Effector memory CD4-positive, alpha-beta T cell (primary cell): ENCODE measurements at regions not wholly inside any gene's neighbourhood (a gene's known extent, or its start where the extent isn't known, plus 50 kb on each side); places are given as distances from the start of the nearest gene placed in this dataset.
"Not testable (repeated sequence)": the region's sequence is repeated elsewhere in the genome, so short reads cannot be mapped to it uniquely, and the experiment has no call there.

Experiments
- DNase-seq, 3 donors: peaks; one replicate each; pipeline ENCODE4 v3.0.0-alpha.2; 2020
- H3K27ac ChIP-seq: 2 replicates; pipeline ENCODE4 v1.7.0; 2013; ENCODE audit warnings: mild to moderate bottlenecking, low read length, moderate library complexity; ENCODE audit not compliant: insufficient read depth, poor library complexity, severe bottlenecking
- H3K27me3 ChIP-seq: replicated peaks from 2 replicates; pipeline ENCODE4 v1.7.0; 2013; ENCODE audit warnings: mild to moderate bottlenecking, low read length; ENCODE audit not compliant: insufficient read depth, control insufficient read depth, poor library complexity, severe bottlenecking
- H3K36me3 ChIP-seq: 2 replicates; pipeline ENCODE4 v1.7.0; 2013; ENCODE audit warnings: mild to moderate bottlenecking, low read length, moderate library complexity; ENCODE audit not compliant: control insufficient read depth, insufficient read depth
- H3K4me1 ChIP-seq: 2 replicates; pipeline ENCODE4 v1.7.0; 2013; ENCODE audit warnings: low read length, mild to moderate bottlenecking; ENCODE audit not compliant: control insufficient read depth, insufficient read depth, poor library complexity, severe bottlenecking
- H3K4me3 ChIP-seq: 2 replicates; pipeline ENCODE4 v1.7.0; 2013; ENCODE audit warnings: low read length, low read depth, mild to moderate bottlenecking; ENCODE audit not compliant: insufficient read depth, poor library complexity, severe bottlenecking
- H3K9me3 ChIP-seq: 2 replicates; pipeline ENCODE4 v1.7.0; 2013; ENCODE audit warnings: mild to moderate bottlenecking, low read length, moderate library complexity; ENCODE audit not compliant: control insufficient read depth

DNA sequence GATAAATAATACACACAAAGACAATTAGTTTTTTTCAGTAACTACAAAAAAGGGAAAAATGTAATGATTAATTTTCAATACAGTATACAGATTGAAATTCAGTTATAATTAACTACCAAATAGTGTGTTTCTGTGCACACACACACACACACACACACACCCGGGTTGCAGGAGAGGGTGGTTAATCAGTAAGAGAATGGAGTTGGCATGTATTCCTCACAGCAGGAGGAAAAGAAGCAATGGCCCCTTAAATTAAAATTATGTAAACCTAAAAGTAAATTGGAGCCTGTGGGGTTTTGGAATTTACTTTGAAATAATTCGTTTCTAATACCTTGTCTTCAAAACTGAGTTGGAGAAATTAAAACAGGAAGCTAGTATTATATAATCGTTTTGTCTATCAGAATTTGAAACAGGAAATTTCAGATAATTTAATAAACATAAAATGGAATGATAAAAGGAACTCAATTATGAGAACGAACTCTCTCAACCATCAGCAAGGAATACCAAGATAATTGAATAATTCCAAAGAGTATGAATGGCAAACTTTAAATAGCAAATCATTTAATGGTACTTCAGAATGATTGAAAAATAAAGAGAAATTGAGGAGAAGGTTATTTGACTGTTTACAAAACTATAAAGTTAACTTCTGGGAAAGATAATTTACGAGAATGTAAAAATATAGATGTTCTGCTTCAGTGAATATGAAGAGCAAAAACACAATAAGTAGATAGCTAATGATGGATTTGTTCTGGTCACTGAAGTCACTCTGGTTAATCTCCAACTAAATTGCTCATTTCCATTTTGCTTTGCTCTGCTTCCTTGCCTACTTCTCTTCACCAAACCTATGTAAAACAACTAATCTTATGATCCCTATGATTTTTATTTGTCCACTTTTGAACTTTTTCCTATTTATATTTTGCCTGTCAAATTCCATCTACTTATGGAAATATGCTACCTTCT lies 547.9 kb upstream of the ZP4 start:
- no peaks in the 10 kb centered on the region for H3K4me1 ChIP-seq
- DNase-seq = no peak
- H3K36me3 ChIP-seq = no peaks in the 10 kb centered on the region
- H3K9me3 ChIP-seq = no peaks in the 10 kb centered on the region
- H3K27me3 ChIP-seq = no peaks in the 10 kb centered on the region
- no peak overlapping the region for H3K27ac ChIP-seq
- H3K4me3 ChIP-seq = no peak overlapping the region

- not testable (repeated sequence) for H3K4me1 ChIP-seq, H3K27me3 ChIP-seq, DNase-seq, H3K4me3 ChIP-seq, H3K9me3 ChIP-seq, H3K36me3 ChIP-seq, H3K27ac ChIP-seq
Measured at GRCh38 chr1:238429703-238430102, 539.0 kb upstream of the ZP4 start.

GRCh38 chr1:238419209-238419608 lies 528.5 kb upstream of the ZP4 start:
- Histone ChIP-seq H3K27ac (no peak overlapping the region), H3K27me3 (no peaks in the 10 kb centered on the region), H3K4me1 (no peaks in the 10 kb centered on the region), H3K9me3 (no peaks in the 10 kb centered on the region), H3K4me3 (no peak overlapping the region), H3K36me3 (no peaks in the 10 kb centered on the region)
- no peak for DNase-seq

DNA sequence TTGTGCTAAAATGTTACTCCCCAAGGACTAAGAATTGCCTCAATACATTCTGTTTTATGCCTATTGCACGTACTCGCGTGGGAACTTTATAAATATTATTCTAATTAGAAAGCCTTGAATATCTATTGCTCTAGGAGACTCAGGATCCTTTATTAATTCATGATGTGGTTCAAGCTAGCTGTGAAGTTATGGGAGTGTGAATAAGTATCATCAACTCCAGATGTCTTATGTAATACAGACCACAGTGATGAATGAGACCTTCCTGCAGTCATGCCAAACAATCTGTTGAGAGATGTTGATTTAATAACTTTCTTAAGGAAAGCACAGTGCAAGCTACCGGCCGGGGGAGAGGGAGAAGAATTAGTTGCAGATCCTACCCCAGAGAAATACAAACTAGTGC lies 519.2 kb upstream of the ZP4 start:
- no peaks in the 10 kb centered on the region for H3K27me3 ChIP-seq

DNA sequence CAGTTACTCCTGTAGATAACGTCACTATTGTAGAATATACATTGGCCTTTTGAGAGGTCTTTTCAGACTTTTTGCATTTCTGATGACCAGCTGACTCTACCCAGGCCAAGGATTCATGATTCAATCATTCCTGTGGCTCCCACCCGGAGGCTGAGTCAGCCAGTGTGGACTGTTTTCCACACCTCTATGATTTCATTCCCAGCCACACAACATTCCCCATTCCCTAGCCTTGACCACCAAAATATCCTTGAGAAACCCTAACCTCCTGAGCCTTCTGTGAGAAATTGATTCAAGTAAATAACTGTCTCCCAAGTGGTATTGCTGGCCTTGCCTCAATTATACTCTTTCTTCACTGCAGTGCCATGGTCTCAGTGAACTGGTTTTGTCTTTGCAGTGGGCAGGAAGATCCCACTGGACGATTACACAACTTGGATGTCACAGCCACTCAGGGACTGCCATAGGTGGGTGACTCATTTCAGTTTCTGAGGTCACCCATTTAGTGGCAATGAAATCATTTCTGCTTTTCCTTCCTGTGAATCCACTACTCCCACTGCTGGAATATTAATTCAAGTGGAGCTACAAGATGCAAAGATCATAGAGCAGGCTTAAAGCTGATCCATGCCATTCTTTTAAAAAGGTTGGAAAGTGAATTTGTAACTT lies 518.6 kb upstream of the ZP4 start:
- no peaks in the 10 kb centered on the region for H3K27me3 ChIP-seq
- DNase-seq = no peak
- H3K27ac ChIP-seq = no peak overlapping the region

More for the DNA sequence above, 519.2 kb upstream of the ZP4 start:
- no peaks in the 10 kb centered on the region for H3K36me3 ChIP-seq
- no peaks in the 10 kb centered on the region for H3K4me1 ChIP-seq
- H3K27ac ChIP-seq = no peak overlapping the region
- no peak overlapping the region for H3K4me3 ChIP-seq
- no peak for DNase-seq
- no peaks in the 10 kb centered on the region for H3K9me3 ChIP-seq

GRCh38 chr1:238408737-238409136 lies 518.0 kb upstream of the ZP4 start:
- H3K9me3 ChIP-seq = no peaks in the 10 kb centered on the region
- H3K27ac ChIP-seq = no peak overlapping the region
- no peaks in the 10 kb centered on the region for H3K36me3 ChIP-seq
- no peak overlapping the region for H3K4me3 ChIP-seq
- no peaks in the 10 kb centered on the region for H3K4me1 ChIP-seq
- DNase-seq = no peak
- no peaks in the 10 kb centered on the region for H3K27me3 ChIP-seq

More for the DNA sequence above, 518.6 kb upstream of the ZP4 start:
- H3K4me3 ChIP-seq = no peak overlapping the region
- H3K9me3 ChIP-seq = no peaks in the 10 kb centered on the region
- H3K36me3 ChIP-seq = no peaks in the 10 kb centered on the region
- H3K4me1 ChIP-seq = no peaks in the 10 kb centered on the region

DNA sequence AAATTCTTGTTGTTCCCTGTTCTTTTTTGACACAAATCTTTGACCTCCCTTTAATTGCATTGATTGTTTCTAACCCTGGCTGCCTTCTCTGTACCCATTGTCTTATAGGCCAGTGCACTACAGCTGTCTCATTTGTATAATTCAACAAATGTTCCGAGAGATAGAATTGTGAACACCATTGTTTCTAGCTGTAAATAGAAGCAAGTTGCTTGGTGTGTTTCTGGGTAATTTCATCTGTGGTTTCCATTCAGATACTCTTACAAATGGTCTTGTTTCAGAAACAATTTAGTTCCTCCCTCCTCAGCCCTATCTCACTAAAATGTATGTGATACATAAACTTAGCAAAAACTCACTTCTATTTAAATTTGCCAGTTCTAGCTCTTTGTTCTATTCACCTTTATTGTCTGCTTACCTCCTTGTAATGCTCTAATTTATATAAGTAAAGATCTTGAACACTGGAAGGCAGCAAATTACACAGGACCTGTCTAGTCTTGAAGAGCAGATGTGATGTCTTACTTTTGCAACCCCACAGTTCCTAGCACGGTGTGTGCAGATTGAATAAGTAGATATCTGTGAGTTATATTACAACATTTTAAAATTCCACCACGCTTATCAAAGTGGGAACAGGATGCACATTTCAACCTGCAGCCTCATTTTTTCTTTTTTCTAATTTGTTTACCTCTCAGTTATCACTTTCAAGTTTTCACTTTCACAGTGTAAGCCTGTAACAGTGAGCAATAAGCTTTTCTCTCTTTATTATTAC lies 515.6 kb upstream of the ZP4 start:
- Histone ChIP-seq H3K27ac (no peak overlapping the region), H3K4me3 (no peak overlapping the region), H3K36me3 (no peaks in the 10 kb centered on the region), H3K4me1 (no peaks in the 10 kb centered on the region), H3K9me3 (no peaks in the 10 kb centered on the region), H3K27me3 (no peaks in the 10 kb centered on the region)
- no peak for DNase-seq

DNA sequence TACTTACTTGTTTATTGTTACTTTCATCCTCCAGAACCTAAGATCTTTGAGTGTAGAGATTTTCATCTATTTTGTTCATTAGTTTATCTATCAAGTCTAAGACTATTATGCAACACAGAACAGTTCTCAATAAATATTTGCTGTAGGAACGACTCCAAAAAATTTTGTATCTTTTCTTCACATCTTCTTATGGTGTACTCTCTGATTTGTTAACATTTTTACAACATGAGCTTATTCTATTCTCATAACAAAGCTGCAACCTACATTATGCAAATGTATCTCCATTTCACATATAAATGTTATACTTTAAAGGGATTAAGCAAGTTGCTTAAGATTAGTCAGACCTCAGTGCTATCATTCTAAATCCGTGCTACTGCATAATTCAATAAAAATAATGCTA lies 514.2 kb upstream of the ZP4 start:
- Histone ChIP-seq H3K9me3 (no peaks in the 10 kb centered on the region), H3K27ac (no peak overlapping the region), H3K4me1 (no peaks in the 10 kb centered on the region), H3K27me3 (no peaks in the 10 kb centered on the region), H3K4me3 (no peak overlapping the region), H3K36me3 (no peaks in the 10 kb centered on the region)
- DNase-seq = no peak

DNA sequence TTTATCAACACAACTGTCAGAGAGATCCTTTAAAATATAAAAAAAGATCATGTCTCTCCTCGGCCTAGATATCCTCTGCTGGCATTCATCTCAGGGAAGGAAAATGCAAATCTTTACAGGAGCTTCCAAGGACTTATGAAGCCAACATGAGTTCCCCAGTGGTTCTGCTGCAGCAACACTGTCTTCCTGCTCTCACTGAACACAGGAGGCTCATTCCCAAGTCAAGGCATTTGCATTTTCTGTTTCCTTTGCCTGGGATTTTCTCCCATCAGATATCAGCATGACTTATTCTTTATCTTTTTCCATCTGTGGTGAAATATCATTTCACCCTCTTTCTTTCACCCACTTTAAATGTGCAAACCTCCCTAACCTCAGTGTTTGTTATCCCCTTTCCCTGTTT lies 513.8 kb upstream of the ZP4 start:
- no peak for DNase-seq
- no peak overlapping the region for H3K4me3 ChIP-seq
- no peaks in the 10 kb centered on the region for H3K4me1 ChIP-seq
- no peaks in the 10 kb centered on the region for H3K36me3 ChIP-seq
- H3K27me3 ChIP-seq = no peaks in the 10 kb centered on the region
- no peak overlapping the region for H3K27ac ChIP-seq
- H3K9me3 ChIP-seq = no peaks in the 10 kb centered on the region

GRCh38 chr1:238401144-238401543 lies 510.4 kb upstream of the ZP4 start:
- Histone ChIP-seq H3K9me3 (no peaks in the 10 kb centered on the region), H3K27ac (no peak overlapping the region), H3K4me3 (no peak overlapping the region), H3K36me3 (no peaks in the 10 kb centered on the region), H3K27me3 (no peaks in the 10 kb centered on the region), H3K4me1 (no peaks in the 10 kb centered on the region)
- no peak for DNase-seq
